ENCODE measurements at regions not wholly inside any gene's neighbourhood (a gene's known extent, or its start where the extent isn't known, plus 50 kb on each side); places are given as distances from the start of the nearest gene placed in this dataset.
"Not testable (repeated sequence)": the region's sequence is repeated elsewhere in the genome, so short reads cannot be mapped to it uniquely, and the experiment has no call there.

GRCh38 chr13:78540058-78540457 is 63.3 kb downstream of the POU4F1 start:
- DNase-seq = no peak

- not testable (repeated sequence) for DNase-seq
Measured at GRCh38 chr13:78526044-78526443, 77.3 kb downstream of the POU4F1 start.

- no peak for DNase-seq
Measured at GRCh38 chr13:78524936-78525335, 78.4 kb downstream of the POU4F1 start.

- DNase-seq = no peak
Measured at GRCh38 chr13:78521091-78521490, 82.3 kb downstream of the POU4F1 start.

GRCh38 chr13:78520425-78520824 is 82.9 kb downstream of the POU4F1 start:
- DNase-seq = no peak

- not testable (repeated sequence) for DNase-seq
Measured at GRCh38 chr13:78518482-78518881, 84.9 kb downstream of the POU4F1 start.

GRCh38 chr13:78499802-78500201 is 103.5 kb downstream of the POU4F1 start:
- no peak for DNase-seq

GRCh38 chr13:78497702-78498355 is 105.5 kb downstream of the POU4F1 start:
- DNase-seq = peak; percentile 48

GRCh38 chr13:78491978-78492377 is 111.4 kb downstream of the POU4F1 start:
- no peak for DNase-seq

- not testable (repeated sequence) for DNase-seq
Measured at GRCh38 chr13:78490225-78490624, 113.1 kb downstream of the POU4F1 start.

GRCh38 chr13:78487707-78488106 is 115.6 kb downstream of the POU4F1 start:
- no peak for DNase-seq

- no peak for DNase-seq
Measured at GRCh38 chr13:78485803-78486202, 117.5 kb downstream of the POU4F1 start.

- no peak for DNase-seq
Measured at GRCh38 chr13:78478183-78478582, 125.2 kb downstream of the POU4F1 start.

- no peak for DNase-seq
Measured at GRCh38 chr13:78476910-78477309, 126.4 kb downstream of the POU4F1 start.

- no peak for DNase-seq
Measured at GRCh38 chr13:78468621-78469020, 134.7 kb downstream of the POU4F1 start.

GRCh38 chr13:78465250-78465649 is 138.1 kb downstream of the POU4F1 start:
- DNase-seq = no peak

- DNase-seq = no peak
Measured at GRCh38 chr13:78460176-78460575, 143.2 kb downstream of the POU4F1 start.

GRCh38 chr13:78443839-78444238 is 159.5 kb downstream of the POU4F1 start:
- no peak for DNase-seq

- DNase-seq = no peak
Measured at GRCh38 chr13:78437781-78438180, 165.6 kb downstream of the POU4F1 start.

GRCh38 chr13:78436311-78436710 is 167.0 kb downstream of the POU4F1 start:
- DNase-seq = no peak

GRCh38 chr13:78431328-78431727 is 172.0 kb downstream of the POU4F1 start:
- no peak for DNase-seq

GRCh38 chr13:78430811-78431210 is 172.5 kb downstream of the POU4F1 start:
- DNase-seq = no peak

GRCh38 chr13:78430166-78430791 is 173.1 kb downstream of the POU4F1 start:
- DNase-seq = no peak

- no peak for DNase-seq
Measured at GRCh38 chr13:78428646-78429045, 174.7 kb downstream of the POU4F1 start.

- no peak for DNase-seq
Measured at GRCh38 chr13:78426183-78426582, 177.2 kb downstream of the POU4F1 start.

Measured in right hindlimb (tissue), 1 donor.